K562 (cell line): ENCODE measurements at regions not wholly inside any gene's neighbourhood (a gene's known extent, or its start where the extent isn't known, plus 50 kb on each side); places are given as distances from the start of the nearest gene placed in this dataset.

Experiments used
- ATAC-seq: fragments of 200-7000 bp; cut with Tn5 transposase; 3 replicates; pipeline ENCODE4 v1.9.1; 2020; ENCODE audit warnings: moderate library complexity
- BruUV-seq: library from RNA; stranded (reverse); fragments of 400-500 nt; replicated peaks from 2 replicates; lab custom pipeline; 2021; lab: Mats Ljungman, UMichigan
- CTCF ChIA-PET: fragments of 300-600 bp; formaldehyde crosslinking; extraction: SDS; loops from one replicate; lab custom pipeline; 2021; ENCODE audit warnings: low intra/inter-chr PET ratio; lab: Yijun Ruan, JAX
- POLR2A ChIA-PET: fragments of 300-600, 350-650 bp; sonication (Branson Sonifier 250); formaldehyde crosslinking; extraction: SDS; loops from one replicate; lab custom pipeline; 2021; ENCODE audit warnings: antibody characterized with exemption, inconsistent platforms; lab: Yijun Ruan, JAX
- DNase-seq, 4 experiments: peaks; one replicate each; pipeline versions ENCODE4 v3.0.0 to v3.0.0-alpha.2; 2011 to 2018; ENCODE audit warnings: low spot score in 3 of 4, mixed read lengths in 3 of 4; ENCODE audit errors: extremely low read depth in 1 of 4
- FAIRE-seq: peaks from 2 replicates; lab custom pipeline; 2011; peaks lifted over from hg19 to GRCh38; lab: Jason Lieb, UNC
- H2AFZ ChIP-seq: 2 replicates; pipeline ENCODE4 v1.6.0; 2011; ENCODE audit warnings: low read depth, low read length, control low read depth, inconsistent platforms
- H3K27ac ChIP-seq: fragments of 200-600 bp; 3 replicates; pipeline ENCODE4 v1.8.0; 2011; ENCODE audit warnings: low read depth, mild to moderate bottlenecking, control low read depth, inconsistent platforms, low read length, moderate library complexity, mixed read lengths; ENCODE audit errors: extremely low read depth
- H3K27me3 ChIP-seq, 2 experiments: fragments of 300-600 bp in 1 of 2; 2 replicates in 1 of 2; 3 replicates in 1 of 2; pipeline versions ENCODE4 v1.6.0 to v1.8.0; 2011; ENCODE audit warnings: inconsistent platforms in 2 of 2, low read length in 2 of 2, mild to moderate bottlenecking in 1 of 2, mixed read lengths in 1 of 2, moderate library complexity in 1 of 2; ENCODE audit not compliant: control insufficient read depth in 2 of 2, insufficient read depth in 2 of 2
- H3K36me3 ChIP-seq: fragments of 300-600 bp; 3 replicates; pipeline ENCODE4 v1.8.0; 2011; ENCODE audit warnings: mild to moderate bottlenecking, low read length, inconsistent platforms; ENCODE audit not compliant: control insufficient read depth, insufficient read depth
- H3K4me1 ChIP-seq, 2 experiments: fragments of 200-600 bp in 1 of 2; replicated peaks in 1 of 2; 2 replicates in 1 of 2; 3 replicates in 1 of 2; pipeline versions ENCODE4 v1.5.1 to v1.8.0; 2011; ENCODE audit warnings: inconsistent platforms in 2 of 2, low read length in 2 of 2, mild to moderate bottlenecking in 1 of 2, mixed read lengths in 1 of 2, moderate library complexity in 1 of 2; ENCODE audit not compliant: control insufficient read depth in 2 of 2, insufficient read depth in 2 of 2
- H3K4me2 ChIP-seq: 2 replicates; pipeline ENCODE4 v1.6.1; 2011; ENCODE audit warnings: low read length, control low read depth, inconsistent platforms, mixed read lengths; ENCODE audit not compliant: insufficient read depth
- H3K4me3 ChIP-seq: fragments of 200-600 bp; sonication (generic), shearing (Covaris generic); 2 replicates; pipeline ENCODE4 v1.5.1; 2016; ENCODE audit warnings: control low read depth, inconsistent platforms
- H3K79me2 ChIP-seq: fragments of 200-600 bp; 3 replicates; pipeline ENCODE4 v1.8.0; 2011; ENCODE audit warnings: low read length, inconsistent platforms; ENCODE audit not compliant: control insufficient read depth, insufficient read depth
- H3K9ac ChIP-seq, 2 experiments: 2 replicates each; pipeline versions ENCODE4 v1.6.0 to v1.6.1; 2011; ENCODE audit warnings: low read depth in 2 of 2, low read length in 2 of 2, control low read depth in 1 of 2, inconsistent platforms in 1 of 2, mild to moderate bottlenecking in 1 of 2, mixed read lengths in 1 of 2; ENCODE audit not compliant: insufficient read depth in 1 of 2
- H3K9me1 ChIP-seq: one replicate; pipeline ENCODE4 v1.6.0; 2011; ENCODE audit warnings: inconsistent platforms, mild to moderate bottlenecking, low read length, moderate library complexity; ENCODE audit not compliant: control insufficient read depth, insufficient read depth
- H3K9me3 ChIP-seq: replicated peaks from 2 replicates; pipeline ENCODE4 v1.5.1; 2011; ENCODE audit warnings: low read depth, low read length, inconsistent platforms; ENCODE audit not compliant: control insufficient read depth, insufficient read depth
- H4K20me1 ChIP-seq: replicated peaks from 2 replicates; pipeline ENCODE4 v1.6.1; 2011; ENCODE audit warnings: low read length, inconsistent platforms, mixed read lengths; ENCODE audit not compliant: control insufficient read depth, insufficient read depth
- ID3 ChIP-seq, 2 experiments: fragments of 250-450 bp in 1 of 2; fragments of 450-650 bp in 1 of 2; sonication (Bioruptor Pico) in 1 of 2; IDR thresholded peaks; 2 replicates each; pipeline versions ENCODE4 v1.6.1 to v1.8.0; 2016 to 2021; ENCODE audit warnings: mild to moderate bottlenecking in 2 of 2, moderate library complexity in 2 of 2, missing compliant biosample characterization in 1 of 2, missing genetic modification characterization in 1 of 2
- KHSRP ChIP-seq: fragments of 450-650 bp; IDR thresholded peaks from 2 replicates; pipeline ENCODE4 v1.6.1; 2017
- NRF1 ChIP-seq, 2 experiments: fragments of 450-650 bp; IDR thresholded peaks in 1 of 2; conservative IDR thresholded peaks in 1 of 2; 2 replicates each; pipeline ENCODE4 v1.6.1; 2014; ENCODE audit warnings: mild to moderate bottlenecking in 2 of 2
- ZNF146 ChIP-seq: IDR thresholded peaks from one replicate; pipeline ENCODE4 v1.6.1; 2018; ENCODE audit warnings: missing compliant biosample characterization; ENCODE audit not compliant: unreplicated experiment
- ZNF408 ChIP-seq: fragments of 250-450 bp; sonication (Bioruptor Pico); IDR thresholded peaks from 2 replicates; pipeline ENCODE4 v1.4.0; 2020; ENCODE audit warnings: low read depth, mild to moderate bottlenecking, moderate library complexity
- WGBS: fragments of 100-300 bp; shearing (Covaris generic); methylation state at CpG from one replicate; pipeline ENCODE4 v1.1.6; 2016; ENCODE audit warnings: low coverage, mixed read lengths; ENCODE audit not compliant: insufficient coverage; ENCODE audit errors: missing lambda C conversion rate; 5-methylcytosine and 5-hydroxymethylcytosine counted together
- in situ Hi-C: fragments of 300-500 bp; cut with MboI; formaldehyde crosslinking; loops from 4 replicates; pipeline ENCODE4 v1.15.0; 2018; ENCODE audit warnings: inconsistent platforms, mixed read lengths
- intact Hi-C: fragments of 100-400 bp; cut with micrococcal nuclease; formaldehyde crosslinking; loops from 2 replicates; pipeline ENCODE4 v1.14.2; 2022

GRCh38 chr19:27890696-27891095 lies 1322.3 kb downstream of the UQCRFS1 start:
- no peak for FAIRE-seq
- Histone ChIP-seq H3K9me3 (no peaks in the 10 kb centered on the region), H3K4me2 (no peak overlapping the region), H3K4me1 (no peaks in the 10 kb centered on the region), H3K79me2 (no peaks in the 10 kb centered on the region), H4K20me1 (no peaks in the 10 kb centered on the region), H3K36me3 (no peaks in the 10 kb centered on the region), H2AFZ (no peak overlapping the region), H3K4me3 (no peak overlapping the region), H3K9ac (no peak overlapping the region), H3K27ac (no peak overlapping the region), H3K9me1 (no peaks in the 10 kb centered on the region), H3K27me3 (no peaks in the 10 kb centered on the region)
- TF ChIP-seq KHSRP (no peak), ZNF408 (no peak), ZNF146 (CRISPR knock-in tag) (no peak), ID3 (CRISPR knock-in tag; IDR thresholded peaks at IDR 0.05) (no peak), ID3 (tag; IDR thresholded peaks at IDR 0.05) (no peak)
- ChIA-PET POLR2A (no interaction called here), CTCF (no interaction called here)
- DNase-seq: no peak
- ATAC-seq: no peak
- in situ Hi-C loops: no loop called here
- intact Hi-C loops: no loop called here
- 2% methylated on average over 4 of the region's 5 CpGs for WGBS
- BruUV-seq: no TSS peak

- in situ Hi-C loops (no loop called here), intact Hi-C loops (no loop called here)
- Histone ChIP-seq H3K79me2 (no peaks in the 10 kb centered on the region), H3K4me3 (no peak overlapping the region), H3K9me3 (no peaks in the 10 kb centered on the region), H4K20me1 (no peaks in the 10 kb centered on the region), H3K27me3 (no peaks in the 10 kb centered on the region), H3K36me3 (no peaks in the 10 kb centered on the region), H3K4me1 (no peaks in the 10 kb centered on the region), H3K27ac (no peak overlapping the region), H3K9ac (no peak overlapping the region), H3K9me1 (no peaks in the 10 kb centered on the region), H2AFZ (no peak overlapping the region), H3K4me2 (no peak overlapping the region)
- 0% methylated on average over 3 of the region's 3 CpGs for WGBS
- ATAC-seq: no peak
- TF ChIP-seq NRF1 (conservative IDR thresholded peaks at IDR 0.05 in 1 of 2, IDR thresholded peaks at IDR 0.05 in 1 of 2): no peak
- CTCF ChIA-PET: no interaction called here
- POLR2A ChIA-PET: interaction anchor here (0.6 kb wide), 1 partner anchor 521 kb away, joined by 4 read pairs; no protein-coding TSS in a partner anchor
- DNase-seq: no peak
- no TSS peak for BruUV-seq
- FAIRE-seq: no peak
These were observed 1322.7 kb downstream of the UQCRFS1 start for GRCh38 chr19:27890206-27890605.
